ENCODE measurements at regions not wholly inside any gene's neighbourhood (a gene's known extent, or its start where the extent isn't known, plus 50 kb on each side); places are given as distances from the start of the nearest gene placed in this dataset.

DNA sequence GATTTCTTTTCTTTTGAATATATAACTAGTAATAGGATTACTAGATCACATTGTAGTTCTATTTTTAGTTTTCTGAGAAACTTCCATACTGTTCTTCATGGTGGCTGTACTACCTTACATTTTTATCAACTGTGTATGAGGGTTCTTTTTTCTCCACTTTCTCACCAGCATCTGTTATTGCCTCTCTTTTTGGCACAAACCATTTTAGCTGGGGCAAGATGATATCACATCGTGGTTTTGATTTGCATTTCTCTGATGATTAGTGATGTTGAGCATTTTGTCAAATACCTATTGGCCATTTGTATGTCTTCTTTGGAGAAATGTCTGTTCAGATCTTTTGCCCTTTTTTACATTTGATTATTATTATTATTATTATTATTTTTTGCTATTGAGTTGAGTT is 86.1 kb upstream of the TCF21 start:
- 80 to 97% methylated on average over 1 of the region's 1 CpG for WGBS, 2 donors
- intact Hi-C loops (cut with DNase I) = no loop called here
- no peaks in the 10 kb centered on the region for H3K4me1 ChIP-seq

DNA sequence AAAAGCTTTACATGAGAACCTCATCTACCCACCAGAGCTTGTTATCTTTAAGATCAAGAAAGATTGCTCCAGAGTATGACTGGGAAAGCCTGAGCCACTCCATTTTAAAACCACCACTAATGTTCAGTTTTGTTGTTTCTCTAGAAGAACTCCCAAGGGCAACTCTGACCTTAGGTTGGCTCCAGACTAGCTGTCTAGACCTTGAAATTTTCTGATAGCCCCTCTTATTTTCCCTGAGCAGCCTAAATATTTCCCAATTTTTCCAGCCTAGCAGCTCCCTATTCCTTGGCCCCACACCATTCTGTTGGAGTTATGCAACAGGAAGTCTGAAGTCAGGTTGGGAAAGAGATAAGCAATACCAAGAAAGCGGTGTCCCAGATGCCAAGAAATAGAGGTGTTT is 84.6 kb upstream of the TCF21 start:
- peak in 3 of 4 donors; percentile 8 to 28 (median 12) for TF ChIP-seq POLR2AphosphoS5 (IDR thresholded peaks at IDR 0.05)
- no peak for TF ChIP-seq EP300 (IDR thresholded peaks at IDR 0.05)
- no peak overlapping the region for H3K4me3 ChIP-seq
- H3K4me1 ChIP-seq = no peaks in the 10 kb centered on the region
- no peaks in the 10 kb centered on the region for H3K27me3 ChIP-seq
- WGBS, 2 donors = 84 to 86% methylated on average over 1 of the region's 1 CpG
- intact Hi-C loops (cut with DNase I) = no loop called here
- DNase-seq = peak; percentile 68
- no peaks in the 10 kb centered on the region for H3K9me3 ChIP-seq
- no peak overlapping the region for H3K27ac ChIP-seq
- H3K36me3 ChIP-seq = no peaks in the 10 kb centered on the region

More for the DNA sequence above, 86.1 kb upstream of the TCF21 start:
- Histone ChIP-seq H3K4me3 (no peak overlapping the region), H3K27me3 (no peaks in the 10 kb centered on the region), H3K27ac (no peak overlapping the region), H3K36me3 (no peaks in the 10 kb centered on the region), H3K9me3 (peaks cover 0 to 2% (median 0%) of the 10 kb centered on the region in 4 donors)
- TF ChIP-seq POLR2AphosphoS5 (IDR thresholded peaks at IDR 0.05) (no peak), POLR2A (IDR thresholded peaks at IDR 0.05) (no peak), EP300 (IDR thresholded peaks at IDR 0.05) (no peak)
- TF ChIP-seq, protein P1, sequence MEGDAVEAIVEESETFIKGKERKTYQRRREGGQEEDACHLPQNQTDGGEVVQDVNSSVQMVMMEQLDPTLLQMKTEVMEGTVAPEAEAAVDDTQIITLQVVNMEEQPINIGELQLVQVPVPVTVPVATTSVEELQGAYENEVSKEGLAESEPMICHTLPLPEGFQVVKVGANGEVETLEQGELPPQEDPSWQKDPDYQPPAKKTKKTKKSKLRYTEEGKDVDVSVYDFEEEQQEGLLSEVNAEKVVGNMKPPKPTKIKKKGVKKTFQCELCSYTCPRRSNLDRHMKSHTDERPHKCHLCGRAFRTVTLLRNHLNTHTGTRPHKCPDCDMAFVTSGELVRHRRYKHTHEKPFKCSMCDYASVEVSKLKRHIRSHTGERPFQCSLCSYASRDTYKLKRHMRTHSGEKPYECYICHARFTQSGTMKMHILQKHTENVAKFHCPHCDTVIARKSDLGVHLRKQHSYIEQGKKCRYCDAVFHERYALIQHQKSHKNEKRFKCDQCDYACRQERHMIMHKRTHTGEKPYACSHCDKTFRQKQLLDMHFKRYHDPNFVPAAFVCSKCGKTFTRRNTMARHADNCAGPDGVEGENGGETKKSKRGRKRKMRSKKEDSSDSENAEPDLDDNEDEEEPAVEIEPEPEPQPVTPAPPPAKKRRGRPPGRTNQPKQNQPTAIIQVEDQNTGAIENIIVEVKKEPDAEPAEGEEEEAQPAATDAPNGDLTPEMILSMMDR (IDR thresholded peaks at IDR 0.05) = no peak
- no peak for DNase-seq

DNA sequence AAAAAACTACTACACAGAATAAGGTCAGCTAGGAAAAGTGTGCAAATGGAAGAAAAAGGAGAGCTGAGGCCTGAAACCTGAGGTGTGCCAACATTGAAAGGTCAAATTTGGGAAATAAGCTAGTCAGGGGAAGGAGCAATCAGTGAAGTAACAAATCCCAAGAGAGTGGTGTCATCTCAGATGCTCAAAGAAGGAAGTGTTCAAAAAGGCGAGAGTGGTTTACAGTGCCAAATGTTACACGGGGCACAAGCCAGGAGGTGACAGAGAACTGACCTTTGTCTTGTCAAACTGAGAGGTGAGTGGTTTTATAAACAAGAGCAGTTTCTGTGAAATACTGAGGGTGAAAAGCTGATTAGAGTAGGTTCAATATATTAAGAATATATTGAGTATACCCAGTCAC is 83.0 kb upstream of the TCF21 start:
- no peak overlapping the region for H3K4me3 ChIP-seq
- no peak overlapping the region for H3K27ac ChIP-seq
- H3K36me3 ChIP-seq = no peaks in the 10 kb centered on the region
- H3K4me1 ChIP-seq = no peaks in the 10 kb centered on the region
- WGBS, 2 donors = 23 to 52% methylated on average over 2 of the region's 2 CpGs
- no peaks in the 10 kb centered on the region for H3K27me3 ChIP-seq
- no peak for TF ChIP-seq POLR2A (IDR thresholded peaks at IDR 0.05)
- TF ChIP-seq EP300 (IDR thresholded peaks at IDR 0.05) = no peak
- no peak for DNase-seq
- H3K9me3 ChIP-seq = peaks cover 0 to 5% (median under 1%) of the 10 kb centered on the region in 4 donors
- intact Hi-C loops (cut with DNase I) = no loop called here

DNA sequence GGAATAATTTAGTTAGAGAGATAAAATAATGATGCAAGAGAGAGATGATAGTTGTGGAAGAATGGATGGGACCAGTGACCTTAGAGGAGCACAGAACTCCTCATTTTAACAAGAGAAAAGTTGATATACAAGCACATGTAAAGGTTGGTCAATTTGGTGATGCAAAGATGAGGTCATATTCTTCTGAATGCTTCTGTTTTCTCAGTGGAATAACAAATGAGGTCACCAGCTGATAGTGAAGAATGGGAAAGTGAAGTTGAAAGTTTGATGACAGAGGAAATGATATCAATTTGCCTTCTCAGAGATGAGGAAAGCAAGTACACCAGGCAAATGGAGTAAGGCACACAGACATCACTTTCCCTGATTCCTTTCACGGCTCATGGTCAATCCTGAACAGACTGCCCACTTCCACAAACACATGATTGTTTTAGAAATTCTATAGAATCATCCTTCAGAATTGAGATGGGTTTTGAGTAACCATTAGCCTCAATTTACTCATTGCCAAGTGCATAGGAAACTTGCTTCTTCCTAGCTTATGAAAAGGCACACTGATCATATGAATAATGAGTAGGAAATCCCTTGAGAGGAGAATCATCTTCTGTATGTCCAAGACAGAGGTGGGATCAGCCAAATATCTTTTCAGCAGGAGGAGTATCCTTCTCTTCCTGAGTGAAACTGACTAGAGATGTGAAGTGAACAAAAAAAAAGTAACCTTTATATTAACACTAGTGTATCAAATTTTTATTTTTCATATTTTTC is 82.4 kb upstream of the TCF21 start:
- WGBS, 2 donors = 83 to 87% methylated on average over 1 of the region's 1 CpG
- intact Hi-C loops (cut with DNase I) = no loop called here
- Histone ChIP-seq H3K9me3 (peaks cover 0 to 5% (median under 1%) of the 10 kb centered on the region in 4 donors), H3K27ac (no peak overlapping the region), H3K4me3 (no peak overlapping the region), H3K27me3 (no peaks in the 10 kb centered on the region), H3K4me1 (no peaks in the 10 kb centered on the region), H3K36me3 (no peaks in the 10 kb centered on the region)
- no peak for DNase-seq
- TF ChIP-seq POLR2A (IDR thresholded peaks at IDR 0.05) (no peak), EP300 (IDR thresholded peaks at IDR 0.05) (no peak), POLR2AphosphoS5 (IDR thresholded peaks at IDR 0.05) (no peak)
- TF ChIP-seq, protein P1 (IDR thresholded peaks at IDR 0.05) = no peak

DNA sequence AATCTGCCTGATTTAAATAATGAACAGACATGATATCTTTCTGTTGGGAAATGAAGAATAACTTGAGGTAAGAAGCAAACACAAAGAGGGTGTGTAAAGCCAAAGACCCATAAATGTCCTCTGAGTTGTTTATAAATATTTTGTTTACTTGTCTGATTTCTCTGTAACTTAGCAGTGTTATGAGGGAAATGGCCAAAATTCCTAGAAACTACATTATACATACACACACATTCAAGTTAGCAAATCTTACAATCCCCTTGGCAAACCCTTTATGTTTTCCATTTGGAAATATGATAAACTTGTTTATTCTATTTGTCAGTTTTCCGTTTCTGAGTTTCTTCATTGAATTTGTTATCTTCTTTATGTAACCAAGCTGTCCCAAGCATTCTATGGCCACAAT is 81.4 kb upstream of the TCF21 start:
- H3K27ac ChIP-seq = no peak overlapping the region
- no peaks in the 10 kb centered on the region for H3K27me3 ChIP-seq
- H3K4me3 ChIP-seq = no peak overlapping the region
- H3K4me1 ChIP-seq = no peaks in the 10 kb centered on the region
- TF ChIP-seq POLR2AphosphoS5 (IDR thresholded peaks at IDR 0.05) (no peak), POLR2A (IDR thresholded peaks at IDR 0.05) (no peak), EP300 (IDR thresholded peaks at IDR 0.05) (no peak)
- TF ChIP-seq, protein P1 (IDR thresholded peaks at IDR 0.05) = no peak
- H3K36me3 ChIP-seq = no peaks in the 10 kb centered on the region
- no peak for DNase-seq
- peaks cover 0 to 5% (median under 1%) of the 10 kb centered on the region in 4 donors for H3K9me3 ChIP-seq
- 34 to 60% methylated on average over 1 of the region's 1 CpG for WGBS, 2 donors
- intact Hi-C loops (cut with DNase I) = no loop called here

Data from sigmoid colon (tissue), 6 donors.